ENCODE measurements at regions not wholly inside any gene's neighbourhood (a gene's known extent, or its start where the extent isn't known, plus 50 kb on each side); places are given as distances from the start of the nearest gene placed in this dataset.

- TF ChIP-seq, protein P1, sequence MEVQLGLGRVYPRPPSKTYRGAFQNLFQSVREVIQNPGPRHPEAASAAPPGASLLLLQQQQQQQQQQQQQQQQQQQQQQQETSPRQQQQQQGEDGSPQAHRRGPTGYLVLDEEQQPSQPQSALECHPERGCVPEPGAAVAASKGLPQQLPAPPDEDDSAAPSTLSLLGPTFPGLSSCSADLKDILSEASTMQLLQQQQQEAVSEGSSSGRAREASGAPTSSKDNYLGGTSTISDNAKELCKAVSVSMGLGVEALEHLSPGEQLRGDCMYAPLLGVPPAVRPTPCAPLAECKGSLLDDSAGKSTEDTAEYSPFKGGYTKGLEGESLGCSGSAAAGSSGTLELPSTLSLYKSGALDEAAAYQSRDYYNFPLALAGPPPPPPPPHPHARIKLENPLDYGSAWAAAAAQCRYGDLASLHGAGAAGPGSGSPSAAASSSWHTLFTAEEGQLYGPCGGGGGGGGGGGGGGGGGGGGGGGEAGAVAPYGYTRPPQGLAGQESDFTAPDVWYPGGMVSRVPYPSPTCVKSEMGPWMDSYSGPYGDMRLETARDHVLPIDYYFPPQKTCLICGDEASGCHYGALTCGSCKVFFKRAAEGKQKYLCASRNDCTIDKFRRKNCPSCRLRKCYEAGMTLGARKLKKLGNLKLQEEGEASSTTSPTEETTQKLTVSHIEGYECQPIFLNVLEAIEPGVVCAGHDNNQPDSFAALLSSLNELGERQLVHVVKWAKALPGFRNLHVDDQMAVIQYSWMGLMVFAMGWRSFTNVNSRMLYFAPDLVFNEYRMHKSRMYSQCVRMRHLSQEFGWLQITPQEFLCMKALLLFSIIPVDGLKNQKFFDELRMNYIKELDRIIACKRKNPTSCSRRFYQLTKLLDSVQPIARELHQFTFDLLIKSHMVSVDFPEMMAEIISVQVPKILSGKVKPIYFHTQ (CRISPR knock-in tag; IDR thresholded peaks at IDR 0.05), result no peak
These were observed 345.0 kb upstream of the MDFIC2 start (continued) for GRCh38 chr3:70657454-70657853.

- H3K27ac Mint-ChIP-seq, result no peak overlapping the region
- CTCF ChIA-PET, result no interaction called here
- H3K9me3 Mint-ChIP-seq, result peaks cover 19% of the 10 kb centered on the region
- TF ChIP-seq, protein P2, sequence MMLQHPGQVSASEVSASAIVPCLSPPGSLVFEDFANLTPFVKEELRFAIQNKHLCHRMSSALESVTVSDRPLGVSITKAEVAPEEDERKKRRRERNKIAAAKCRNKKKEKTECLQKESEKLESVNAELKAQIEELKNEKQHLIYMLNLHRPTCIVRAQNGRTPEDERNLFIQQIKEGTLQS (CRISPR knock-in tag; conservative IDR thresholded peaks at IDR 0.05), result no peak
- no peak for TF ChIP-seq FOXJ3 (CRISPR knock-in tag; IDR thresholded peaks at IDR 0.05; ENCODE audit: borderline replicate concordance)
- no peak overlapping the region for H3K4me3 Mint-ChIP-seq
- H3K36me3 Mint-ChIP-seq, result peaks cover 3% of the 10 kb centered on the region; the same call in 1 of the 2 replicates
- ATAC-seq (no peak), DNase-seq (ENCODE audit: low spot score) (no peak)
- H3K4me1 Mint-ChIP-seq, result no peaks in the 10 kb centered on the region
- POLR2A ChIA-PET, result no interaction called here
- no peaks in the 10 kb centered on the region for H3K27me3 Mint-ChIP-seq (ENCODE audit: low read depth)
These were observed 335.4 kb upstream of the MDFIC2 start for GRCh38 chr3:70647823-70648222.

DNA sequence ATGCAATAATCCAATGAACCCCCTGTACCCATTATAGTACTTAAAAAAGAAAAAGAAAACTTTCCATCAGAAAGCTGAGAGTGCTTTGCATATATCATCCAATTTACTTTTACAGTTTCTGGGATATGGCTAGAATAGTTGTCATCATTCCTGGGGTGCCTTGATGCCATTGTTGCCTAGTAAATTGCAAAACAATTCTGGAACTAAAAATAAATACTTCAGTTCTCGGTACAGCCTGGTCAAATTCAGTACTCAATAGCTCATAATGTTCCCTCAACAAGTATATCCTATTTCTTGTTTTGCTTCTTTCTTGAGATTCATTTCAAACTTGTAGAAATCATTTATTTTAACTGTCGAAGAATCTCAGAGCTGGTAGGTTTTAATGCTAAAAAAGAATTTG, 334.7 kb upstream of the MDFIC2 start:
- POLR2A ChIA-PET, result no interaction called here
- no peak overlapping the region for H3K27ac Mint-ChIP-seq
- TF ChIP-seq, protein P3, sequence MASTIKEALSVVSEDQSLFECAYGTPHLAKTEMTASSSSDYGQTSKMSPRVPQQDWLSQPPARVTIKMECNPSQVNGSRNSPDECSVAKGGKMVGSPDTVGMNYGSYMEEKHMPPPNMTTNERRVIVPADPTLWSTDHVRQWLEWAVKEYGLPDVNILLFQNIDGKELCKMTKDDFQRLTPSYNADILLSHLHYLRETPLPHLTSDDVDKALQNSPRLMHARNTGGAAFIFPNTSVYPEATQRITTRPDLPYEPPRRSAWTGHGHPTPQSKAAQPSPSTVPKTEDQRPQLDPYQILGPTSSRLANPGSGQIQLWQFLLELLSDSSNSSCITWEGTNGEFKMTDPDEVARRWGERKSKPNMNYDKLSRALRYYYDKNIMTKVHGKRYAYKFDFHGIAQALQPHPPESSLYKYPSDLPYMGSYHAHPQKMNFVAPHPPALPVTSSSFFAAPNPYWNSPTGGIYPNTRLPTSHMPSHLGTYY (CRISPR knock-in tag; IDR thresholded peaks at IDR 0.05), result no peak
- TF ChIP-seq ESRRA (CRISPR knock-in tag; IDR thresholded peaks at IDR 0.05; ENCODE audit: borderline replicate concordance) (no peak), ZNF232 (CRISPR knock-in tag; IDR thresholded peaks at IDR 0.05) (no peak)
- peaks cover 3% of the 10 kb centered on the region; the same call in 1 of the 2 replicates for H3K36me3 Mint-ChIP-seq
- CTCF ChIA-PET, result no interaction called here
- no peak for ATAC-seq
- H3K4me3 Mint-ChIP-seq, result no peak overlapping the region
- H3K4me1 Mint-ChIP-seq, result no peaks in the 10 kb centered on the region
- peaks cover 19% of the 10 kb centered on the region for H3K9me3 Mint-ChIP-seq
- H3K27me3 Mint-ChIP-seq (ENCODE audit: low read depth), result no peaks in the 10 kb centered on the region
- DNase-seq (ENCODE audit: low spot score), result no peak

GRCh38 chr3:70646635-70647034, 334.2 kb upstream of the MDFIC2 start:
- ATAC-seq (no peak), DNase-seq (ENCODE audit: low spot score) (no peak)
- no peaks in the 10 kb centered on the region for H3K27me3 Mint-ChIP-seq (ENCODE audit: low read depth)
- ChIA-PET POLR2A (no interaction called here), CTCF (no interaction called here)
- H3K4me3 Mint-ChIP-seq, result no peak overlapping the region
- H3K27ac Mint-ChIP-seq, result no peak overlapping the region
- peaks cover 3% of the 10 kb centered on the region; the same call in 1 of the 2 replicates for H3K36me3 Mint-ChIP-seq
- peaks cover 14% of the 10 kb centered on the region for H3K9me3 Mint-ChIP-seq
- no peak for TF ChIP-seq NFATC4 (CRISPR knock-in tag; IDR thresholded peaks at IDR 0.05)
- no peak for TF ChIP-seq SP1 (CRISPR knock-in tag; conservative IDR thresholded peaks at IDR 0.05)
- no peak for TF ChIP-seq SMAD3 (CRISPR knock-in tag; IDR thresholded peaks at IDR 0.05; ENCODE audit: borderline replicate concordance)
- no peak for TF ChIP-seq PRDM15 (CRISPR knock-in tag; IDR thresholded peaks at IDR 0.05)
- TF ChIP-seq, protein P4, sequence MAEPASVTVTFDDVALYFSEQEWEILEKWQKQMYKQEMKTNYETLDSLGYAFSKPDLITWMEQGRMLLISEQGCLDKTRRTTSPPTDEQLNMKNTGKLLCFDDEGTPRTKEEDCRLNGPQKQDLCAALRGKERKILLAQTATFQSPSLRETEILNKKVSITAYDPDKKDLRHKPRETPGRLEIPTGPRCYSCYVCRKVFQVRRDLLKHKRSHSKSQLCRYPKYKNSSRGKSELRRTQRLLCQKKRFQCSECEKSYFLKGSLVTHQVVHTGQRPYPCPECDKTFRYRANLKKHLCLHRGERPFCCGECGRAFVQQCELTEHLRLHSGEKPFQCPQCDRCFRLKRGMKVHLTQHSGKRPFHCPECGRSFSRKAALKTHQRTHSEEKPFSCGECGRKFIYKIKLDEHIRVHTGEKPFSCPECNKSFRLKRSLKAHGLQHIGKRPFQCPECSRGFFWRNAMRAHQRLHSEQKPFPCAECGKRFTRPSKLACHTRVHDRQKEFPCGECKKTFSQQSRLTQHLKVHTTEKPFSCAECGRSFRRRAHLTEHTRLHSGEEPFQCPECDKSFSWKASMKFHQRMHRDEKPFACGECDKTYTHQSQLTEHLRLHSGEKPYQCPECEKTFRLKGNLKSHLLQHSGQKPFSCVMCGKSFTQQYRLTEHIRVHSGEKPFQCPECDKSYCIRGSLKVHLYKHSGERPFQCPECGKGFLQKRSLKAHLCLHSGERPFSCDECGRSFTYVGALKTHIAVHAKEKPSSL (CRISPR knock-in tag; conservative IDR thresholded peaks at IDR 0.05), result no peak
- TF ChIP-seq JAZF1 (CRISPR knock-in tag; IDR thresholded peaks at IDR 0.05), result no peak
- no peaks in the 10 kb centered on the region for H3K4me1 Mint-ChIP-seq

Data from WTC11 (cell line).